Memory B cell (primary cell): ENCODE measurements at regions not wholly inside any gene's neighbourhood (a gene's known extent, or its start where the extent isn't known, plus 50 kb on each side); places are given as distances from the start of the nearest gene placed in this dataset.
"Not testable (repeated sequence)": the region's sequence is repeated elsewhere in the genome, so short reads cannot be mapped to it uniquely, and the experiment has no call there.

ENCODE experiments used
- ATAC-seq: fragments of 150-1000 bp; cut with Tn5 transposase; 2 replicates; pipeline ENCODE4 v1.10.0; 2021; ENCODE audit warnings: low read depth, mild to moderate bottlenecking, moderate library complexity
- DNase-seq, 2 donors: peaks; one replicate each; pipeline ENCODE4 v3.0.0; 2022; ENCODE audit warnings: low spot score in 2 of 2
- H3K27ac Mint-ChIP-seq: one replicate; pipeline ENCODE4 v1.8.0; 2022; ENCODE audit warnings: mild to moderate bottlenecking, moderate library complexity, mixed read lengths
- H3K27me3 Mint-ChIP-seq: one replicate; pipeline ENCODE4 v1.8.0; 2022; ENCODE audit warnings: mixed read lengths
- H3K36me3 Mint-ChIP-seq: one replicate; pipeline ENCODE4 v1.8.0; 2022; ENCODE audit warnings: mild to moderate bottlenecking, mixed read lengths
- H3K4me1 Mint-ChIP-seq: one replicate; pipeline ENCODE4 v1.8.0; 2022; ENCODE audit warnings: mixed read lengths
- H3K4me3 Mint-ChIP-seq: one replicate; pipeline ENCODE4 v1.8.0; 2022; ENCODE audit warnings: mild to moderate bottlenecking, moderate library complexity, mixed read lengths
- H3K9me3 Mint-ChIP-seq: one replicate; pipeline ENCODE4 v1.8.0; 2022; ENCODE audit warnings: mixed read lengths

DNA sequence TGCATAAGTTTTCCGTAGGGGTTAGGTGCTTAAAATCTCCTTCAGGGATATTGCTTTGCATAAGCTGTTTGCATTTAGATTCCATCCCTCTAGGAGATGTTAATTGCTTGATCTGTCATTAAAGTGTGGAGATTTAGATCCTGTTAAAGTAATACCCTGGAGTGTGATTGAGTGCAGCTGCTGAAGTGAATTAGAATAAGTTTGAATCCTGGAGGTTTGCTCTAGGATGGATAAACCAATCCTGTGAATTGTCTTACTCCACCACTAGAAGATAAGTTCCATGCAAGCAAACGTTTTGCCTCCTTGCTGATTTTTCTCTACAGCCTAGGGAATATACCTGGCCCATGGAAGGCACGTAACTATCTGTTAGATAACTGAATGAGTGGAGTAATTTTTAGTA is 1487.2 kb upstream of the PRR20A start:
- ATAC-seq (no peak), DNase-seq (no peak)
- H3K36me3 Mint-ChIP-seq: no peaks in the 10 kb centered on the region
- H3K9me3 Mint-ChIP-seq: peaks cover 8% of the 10 kb centered on the region
- no peak overlapping the region for H3K27ac Mint-ChIP-seq
- H3K4me3 Mint-ChIP-seq: no peak overlapping the region
- no peaks in the 10 kb centered on the region for H3K27me3 Mint-ChIP-seq
- H3K4me1 Mint-ChIP-seq: no peaks in the 10 kb centered on the region

DNA sequence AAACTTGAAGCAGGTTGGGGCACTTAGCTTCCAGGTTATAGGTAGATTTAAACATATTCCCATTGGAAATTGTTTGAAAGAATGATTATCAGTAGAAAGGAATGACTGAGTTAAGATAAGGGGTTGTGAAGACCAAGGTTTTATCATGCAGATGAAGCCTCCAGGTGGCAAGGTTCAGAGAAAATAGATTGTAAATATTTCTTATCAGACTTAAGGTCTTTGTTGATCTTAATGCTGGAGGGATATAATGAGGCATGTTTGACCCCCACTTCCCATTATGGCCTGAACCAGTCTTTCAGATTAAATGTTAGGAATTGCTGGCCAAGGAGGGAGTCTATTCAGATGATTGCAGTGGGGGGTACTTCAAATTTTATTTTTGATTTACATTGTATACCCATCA is 1486.5 kb upstream of the PRR20A start:
- Mint-ChIP-seq H3K27me3 (no peaks in the 10 kb centered on the region), H3K36me3 (no peaks in the 10 kb centered on the region), H3K27ac (no peak overlapping the region), H3K4me3 (no peak overlapping the region), H3K9me3 (peaks cover 9% of the 10 kb centered on the region), H3K4me1 (no peaks in the 10 kb centered on the region)
- DNase-seq (no peak), ATAC-seq (no peak)

DNA sequence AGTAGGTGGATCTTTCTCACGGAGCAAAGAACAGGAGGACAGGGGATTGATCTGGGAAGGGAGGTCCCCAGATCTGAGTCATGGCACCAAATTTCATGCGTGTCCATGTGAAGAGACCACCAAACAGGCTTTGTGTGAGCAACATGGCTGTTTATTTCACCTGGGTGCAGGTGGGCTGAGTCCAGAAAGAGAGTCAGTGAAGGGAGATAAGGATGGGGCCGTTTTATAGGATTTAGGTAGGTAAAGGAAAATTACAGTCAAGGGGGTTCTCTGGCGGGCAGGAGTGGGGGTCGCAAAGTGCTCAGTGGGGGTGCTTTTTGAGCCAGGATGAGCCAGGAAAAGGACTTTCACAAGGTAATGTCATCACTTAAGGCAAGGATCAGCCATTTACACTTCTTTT is 1480.5 kb upstream of the PRR20A start:
- H3K4me3 Mint-ChIP-seq, H3K4me1 Mint-ChIP-seq, H3K27me3 Mint-ChIP-seq, DNase-seq, H3K27ac Mint-ChIP-seq, H3K36me3 Mint-ChIP-seq, ATAC-seq: not testable (repeated sequence)
- peaks cover 14% of the 10 kb centered on the region for H3K9me3 Mint-ChIP-seq

DNA sequence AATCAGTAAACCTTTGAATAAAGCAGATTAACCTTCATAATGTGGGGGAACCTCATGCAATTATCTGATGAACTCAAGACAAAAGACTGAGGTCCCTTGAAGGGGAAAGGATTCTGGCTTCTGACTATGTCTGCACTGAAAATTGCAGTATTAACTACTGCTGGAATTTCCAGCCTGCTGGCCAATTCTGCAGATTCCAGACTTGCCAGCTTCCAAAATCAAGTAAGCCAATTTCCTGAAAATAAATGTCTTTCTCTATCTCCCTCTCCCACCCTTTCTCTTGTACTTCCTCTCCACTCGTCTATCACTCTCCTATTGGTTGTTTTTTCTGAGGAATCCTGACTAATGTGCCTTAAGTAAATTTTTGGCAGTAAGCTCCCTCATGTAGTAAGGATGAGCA is 1479.9 kb upstream of the PRR20A start:
- Mint-ChIP-seq H3K9me3 (peaks cover 15% of the 10 kb centered on the region), H3K4me1 (no peaks in the 10 kb centered on the region), H3K36me3 (no peaks in the 10 kb centered on the region), H3K27ac (no peak overlapping the region), H3K4me3 (no peak overlapping the region), H3K27me3 (no peaks in the 10 kb centered on the region)
- ATAC-seq (no peak), DNase-seq (no peak)

DNA sequence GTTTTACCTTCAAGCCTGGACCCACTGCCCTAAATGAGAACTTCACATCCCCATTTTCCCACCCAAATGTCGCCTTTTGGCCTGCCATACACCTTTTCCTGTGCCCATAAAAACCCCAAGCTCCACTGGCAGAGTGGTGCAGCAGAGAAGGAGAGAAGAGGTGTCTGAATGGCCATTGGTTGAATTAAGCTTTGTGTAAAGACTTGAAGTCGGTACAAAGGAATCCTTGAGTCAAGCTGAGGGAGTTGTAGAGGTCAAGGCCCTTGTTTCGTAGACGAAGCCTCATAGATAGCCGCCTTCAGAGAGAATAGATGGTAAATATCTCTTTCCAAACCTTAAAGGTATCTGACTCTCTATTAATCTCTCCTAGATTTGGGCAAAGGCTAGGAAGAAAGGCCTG is 1479.2 kb upstream of the PRR20A start:
- no peak for ATAC-seq
- H3K4me1 Mint-ChIP-seq: no peaks in the 10 kb centered on the region
- no peak overlapping the region for H3K27ac Mint-ChIP-seq
- no peaks in the 10 kb centered on the region for H3K27me3 Mint-ChIP-seq
- no peak for DNase-seq
- peaks cover 16% of the 10 kb centered on the region for H3K9me3 Mint-ChIP-seq
- no peaks in the 10 kb centered on the region for H3K36me3 Mint-ChIP-seq
- H3K4me3 Mint-ChIP-seq: no peak overlapping the region

DNA sequence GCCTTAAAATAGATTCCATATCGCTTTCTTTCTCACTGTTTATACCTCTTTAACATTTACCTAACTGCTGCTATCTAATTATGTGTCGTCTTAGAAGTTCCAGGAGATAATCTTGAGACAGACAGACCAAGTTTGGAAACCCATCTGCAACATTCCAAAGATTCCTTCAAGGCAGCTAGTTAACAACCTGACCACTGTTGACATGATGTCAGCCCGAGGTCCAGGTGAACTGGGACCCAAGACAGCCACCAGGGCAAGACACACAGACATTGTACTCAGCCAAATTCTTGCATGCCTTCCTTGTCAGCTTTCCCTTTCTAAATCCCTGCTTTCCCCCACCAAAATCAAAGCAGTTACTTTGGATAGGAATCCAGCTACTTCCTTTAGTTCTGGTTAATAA is 1476.5 kb upstream of the PRR20A start:
- Mint-ChIP-seq H3K36me3 (no peaks in the 10 kb centered on the region), H3K4me3 (no peak overlapping the region), H3K9me3 (peaks cover 9% of the 10 kb centered on the region), H3K27me3 (no peaks in the 10 kb centered on the region), H3K4me1 (no peaks in the 10 kb centered on the region), H3K27ac (no peak overlapping the region)
- DNase-seq (no peak), ATAC-seq (no peak)

DNA sequence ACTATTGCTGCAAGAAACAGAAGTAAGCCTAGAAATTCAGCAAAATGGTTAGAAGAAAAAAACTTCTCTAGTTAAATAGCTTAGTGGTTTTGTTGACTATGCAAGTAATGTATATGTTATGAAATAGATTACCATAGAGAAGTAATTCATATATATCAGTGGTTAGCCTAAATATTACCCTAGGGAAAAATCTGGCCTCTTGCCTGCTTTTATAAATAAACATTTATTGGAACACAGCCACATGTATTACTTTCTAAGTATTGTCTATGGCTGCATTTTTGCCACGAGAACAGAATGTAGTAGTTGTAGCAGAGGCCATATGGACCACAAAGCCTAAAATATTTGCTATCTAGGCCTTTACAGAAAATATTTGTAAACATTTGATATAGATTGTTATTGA is 1471.7 kb upstream of the PRR20A start:
- no peak for ATAC-seq
- DNase-seq: no peak
- Mint-ChIP-seq H3K36me3 (no peaks in the 10 kb centered on the region), H3K9me3 (peaks cover 6% of the 10 kb centered on the region), H3K4me1 (no peaks in the 10 kb centered on the region), H3K4me3 (no peak overlapping the region), H3K27ac (no peak overlapping the region), H3K27me3 (no peaks in the 10 kb centered on the region)

DNA sequence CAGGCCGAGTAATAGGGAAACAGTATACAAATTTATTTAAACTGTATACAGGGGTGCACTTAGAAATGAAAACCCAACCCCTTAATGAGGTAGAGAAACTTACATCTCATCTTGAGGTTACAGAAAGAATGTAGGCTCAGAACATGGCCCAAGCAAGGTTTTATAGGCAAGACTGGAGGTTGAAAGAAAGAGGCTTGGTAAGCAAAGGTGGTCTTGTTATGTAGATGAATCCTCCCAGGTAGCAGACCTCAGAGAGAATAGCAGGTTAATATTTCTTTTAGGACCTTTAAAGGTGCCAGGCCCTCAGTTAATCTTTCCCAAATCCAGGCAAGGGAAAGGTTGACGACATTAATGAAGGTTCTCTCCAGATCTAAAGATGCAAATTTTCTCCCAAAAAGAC is 1466.8 kb upstream of the PRR20A start:
- DNase-seq (no peak), ATAC-seq (no peak)
- H3K27me3 Mint-ChIP-seq: no peaks in the 10 kb centered on the region
- H3K4me1 Mint-ChIP-seq: no peaks in the 10 kb centered on the region
- H3K36me3 Mint-ChIP-seq: no peaks in the 10 kb centered on the region
- H3K27ac Mint-ChIP-seq: no peak overlapping the region
- H3K9me3 Mint-ChIP-seq: peaks cover 8% of the 10 kb centered on the region
- H3K4me3 Mint-ChIP-seq: no peak overlapping the region

DNA sequence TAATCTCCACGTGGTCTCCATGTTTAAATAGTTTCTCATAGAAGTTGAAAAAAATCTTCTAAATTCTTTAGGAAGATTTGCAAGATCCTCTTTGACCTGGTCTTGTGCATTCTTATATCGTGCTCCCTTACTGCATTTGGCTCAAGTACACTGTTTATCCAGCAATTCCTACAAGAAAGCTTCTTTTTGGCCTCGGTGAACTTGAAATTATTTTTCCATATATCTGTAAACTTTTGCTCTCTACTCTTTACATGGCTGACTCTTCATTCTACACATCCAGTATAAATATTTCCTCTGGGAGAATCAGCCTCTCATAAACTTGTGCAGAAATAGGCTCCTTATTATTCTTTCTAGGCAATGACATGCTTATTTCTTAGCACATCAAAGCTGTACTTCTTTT is 1457.9 kb upstream of the PRR20A start:
- Mint-ChIP-seq H3K27ac (no peak overlapping the region), H3K4me3 (no peak overlapping the region), H3K4me1 (no peaks in the 10 kb centered on the region), H3K36me3 (no peaks in the 10 kb centered on the region), H3K9me3 (peaks cover 7% of the 10 kb centered on the region), H3K27me3 (no peaks in the 10 kb centered on the region)
- ATAC-seq (no peak), DNase-seq (no peak)

DNA sequence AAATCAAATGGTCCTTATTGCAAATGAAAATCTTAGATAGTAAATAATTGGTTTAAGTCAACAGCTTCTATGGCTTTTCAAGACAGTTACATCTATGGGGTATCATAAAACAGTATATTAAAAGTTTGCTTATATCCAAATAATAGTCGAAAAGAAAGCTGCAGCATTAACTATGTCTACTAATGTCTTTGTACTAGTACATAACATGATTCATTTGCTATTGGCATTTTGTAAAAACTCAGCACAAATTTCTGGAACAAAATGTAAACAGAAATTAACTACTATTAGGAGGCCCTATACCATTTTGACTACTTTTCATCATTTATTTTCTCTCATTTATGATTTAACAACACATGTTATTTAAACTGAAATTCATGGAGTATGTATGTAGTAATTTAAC is 1435.2 kb upstream of the PRR20A start:
- Mint-ChIP-seq H3K27ac (no peak overlapping the region), H3K4me1 (no peaks in the 10 kb centered on the region), H3K4me3 (no peak overlapping the region), H3K36me3 (peaks cover 2% of the 10 kb centered on the region), H3K9me3 (peaks cover 8% of the 10 kb centered on the region), H3K27me3 (no peaks in the 10 kb centered on the region)
- DNase-seq: no peak
- ATAC-seq: no peak

DNA sequence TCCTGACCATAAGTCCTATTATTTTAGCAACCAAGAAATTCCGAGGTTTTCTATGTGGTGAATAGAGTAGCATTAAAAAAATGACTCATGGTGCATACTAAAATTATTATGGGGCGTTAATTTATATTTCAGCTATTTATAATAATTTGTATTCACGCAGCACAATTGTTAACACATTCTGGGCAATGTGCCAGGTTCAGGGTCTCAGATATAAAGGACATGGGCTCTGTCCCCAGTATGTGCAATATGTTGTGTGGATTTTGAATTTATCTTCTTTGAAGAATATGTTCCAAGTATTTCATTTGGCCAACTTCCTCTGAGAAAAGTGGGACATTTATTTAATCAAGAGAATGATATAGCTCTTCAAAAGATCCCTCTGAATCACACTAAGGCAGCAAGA is 1434.7 kb upstream of the PRR20A start:
- no peak overlapping the region for H3K27ac Mint-ChIP-seq
- no peaks in the 10 kb centered on the region for H3K27me3 Mint-ChIP-seq
- peaks cover 5% of the 10 kb centered on the region for H3K9me3 Mint-ChIP-seq
- no peak overlapping the region for H3K4me3 Mint-ChIP-seq
- ATAC-seq (no peak), DNase-seq (no peak)
- H3K4me1 Mint-ChIP-seq: no peaks in the 10 kb centered on the region
- no peaks in the 10 kb centered on the region for H3K36me3 Mint-ChIP-seq

DNA sequence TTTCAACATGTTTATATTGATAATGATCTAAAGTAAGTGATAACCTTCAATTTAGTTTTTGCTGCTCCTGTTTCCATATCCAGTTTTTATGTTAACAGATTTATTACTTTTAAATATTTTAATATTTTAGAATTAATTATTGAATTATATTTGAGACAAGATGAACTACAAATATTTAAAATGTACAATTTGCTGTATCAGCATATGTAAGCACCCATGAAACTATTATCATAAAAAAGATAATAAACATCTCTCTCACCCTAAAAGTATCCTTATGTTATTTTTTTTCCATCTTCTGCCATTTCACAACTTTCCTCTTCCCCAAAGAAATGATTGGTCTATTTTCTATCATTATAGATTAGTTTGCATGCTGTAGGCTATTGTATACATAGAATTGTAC is 1426.6 kb upstream of the PRR20A start:
- ATAC-seq (no peak), DNase-seq (no peak)
- Mint-ChIP-seq H3K27me3 (no peaks in the 10 kb centered on the region), H3K27ac (no peak overlapping the region), H3K4me1 (no peaks in the 10 kb centered on the region), H3K36me3 (no peaks in the 10 kb centered on the region), H3K4me3 (no peak overlapping the region), H3K9me3 (peaks cover 6% of the 10 kb centered on the region)

DNA sequence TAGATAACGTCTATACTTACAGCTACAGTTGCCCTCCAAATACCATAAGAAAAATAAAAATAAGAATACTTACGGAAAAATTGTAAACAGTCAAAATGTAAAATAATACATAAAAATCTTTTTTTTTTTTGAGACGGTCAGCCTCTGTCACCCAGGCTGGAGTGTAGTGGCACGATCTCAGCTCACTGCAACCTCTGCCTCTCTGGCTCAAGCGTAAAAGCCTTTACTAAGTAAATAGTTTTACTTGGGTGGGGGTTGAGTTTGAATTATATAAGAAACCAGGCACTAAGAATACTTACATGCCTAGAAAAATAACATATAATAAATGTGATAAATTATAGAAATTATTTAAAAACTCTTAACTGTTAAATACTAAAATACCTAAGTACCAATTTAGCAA is 1413.0 kb upstream of the PRR20A start:
- Mint-ChIP-seq H3K27ac (no peak overlapping the region), H3K4me3 (no peak overlapping the region), H3K4me1 (no peaks in the 10 kb centered on the region), H3K36me3 (no peaks in the 10 kb centered on the region), H3K9me3 (no peaks in the 10 kb centered on the region), H3K27me3 (no peaks in the 10 kb centered on the region)
- DNase-seq (no peak), ATAC-seq (no peak)

DNA sequence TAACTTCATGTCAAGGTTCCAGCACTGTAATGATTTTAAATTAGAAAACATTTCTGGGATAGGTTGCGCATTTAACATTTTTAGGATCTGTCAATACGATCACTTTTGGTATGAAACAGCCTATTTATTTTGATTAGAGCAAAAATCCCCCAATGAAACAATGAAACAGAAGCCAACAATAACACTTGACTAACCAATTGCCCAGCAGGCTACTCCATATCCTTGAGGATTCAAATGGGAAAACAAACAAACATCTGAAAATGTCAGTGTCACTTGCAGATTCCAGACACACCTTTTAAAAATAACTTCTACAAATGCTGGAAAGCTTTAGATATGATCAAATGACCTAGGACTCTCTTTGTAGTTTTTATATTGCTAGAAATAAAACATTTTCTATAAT is 1412.5 kb upstream of the PRR20A start:
- no peaks in the 10 kb centered on the region for H3K27me3 Mint-ChIP-seq
- H3K36me3 Mint-ChIP-seq: no peaks in the 10 kb centered on the region
- H3K27ac Mint-ChIP-seq: no peak overlapping the region
- DNase-seq (no peak), ATAC-seq (no peak)
- H3K9me3 Mint-ChIP-seq: peaks cover 2% of the 10 kb centered on the region
- H3K4me1 Mint-ChIP-seq: no peaks in the 10 kb centered on the region
- no peak overlapping the region for H3K4me3 Mint-ChIP-seq

DNA sequence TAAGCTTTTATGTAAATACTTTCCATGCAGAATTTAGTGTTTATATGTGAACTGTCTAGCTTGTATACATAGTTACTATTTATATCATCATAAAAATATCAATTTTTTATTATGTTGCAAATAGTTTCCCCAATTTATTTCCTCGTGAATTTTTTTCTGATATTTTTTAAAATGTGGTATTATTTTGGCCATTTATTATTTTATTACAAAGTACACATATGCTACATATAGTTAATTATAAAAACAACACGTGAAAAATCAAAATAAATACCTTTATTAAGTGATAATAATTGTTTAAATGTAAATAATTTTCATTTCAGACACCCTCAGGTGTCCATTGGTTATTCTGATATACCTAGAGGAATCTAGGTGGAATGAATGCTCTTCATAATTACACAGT is 1394.9 kb upstream of the PRR20A start:
- no peaks in the 10 kb centered on the region for H3K9me3 Mint-ChIP-seq
- no peaks in the 10 kb centered on the region for H3K36me3 Mint-ChIP-seq
- no peak for DNase-seq
- H3K27ac Mint-ChIP-seq: no peak overlapping the region
- no peak for ATAC-seq
- no peak overlapping the region for H3K4me3 Mint-ChIP-seq
- no peaks in the 10 kb centered on the region for H3K27me3 Mint-ChIP-seq
- no peaks in the 10 kb centered on the region for H3K4me1 Mint-ChIP-seq

DNA sequence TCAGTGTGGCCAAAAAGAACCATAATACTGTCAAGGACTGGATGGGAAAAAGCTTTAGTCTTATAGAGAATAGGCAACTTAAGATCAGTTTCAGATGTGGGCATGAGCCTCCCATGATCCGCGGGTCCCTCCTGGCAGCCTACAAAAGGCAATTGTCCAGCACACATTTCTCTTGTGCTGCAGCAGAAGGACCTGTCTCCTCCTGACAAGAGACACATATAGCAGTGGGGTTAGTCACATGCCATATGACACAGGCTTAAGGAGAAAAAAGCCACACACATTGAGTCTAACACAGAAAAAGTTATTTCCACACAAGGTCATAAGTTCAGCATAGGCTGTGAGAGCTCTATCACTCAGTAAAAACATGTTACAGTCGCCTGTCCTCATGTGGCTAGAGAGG is 1378.7 kb upstream of the PRR20A start:
- Mint-ChIP-seq H3K27ac (no peak overlapping the region), H3K27me3 (no peaks in the 10 kb centered on the region), H3K4me1 (no peaks in the 10 kb centered on the region), H3K36me3 (no peaks in the 10 kb centered on the region), H3K4me3 (no peak overlapping the region), H3K9me3 (peaks cover 3% of the 10 kb centered on the region)
- ATAC-seq: no peak
- DNase-seq: no peak
